WTC11 (cell line): ENCODE measurements at regions not wholly inside any gene's neighbourhood (a gene's known extent, or its start where the extent isn't known, plus 50 kb on each side); places are given as distances from the start of the nearest gene placed in this dataset.

Experiments used
- ATAC-seq: fragments of 200-7000 bp; cut with Tn5 transposase; 2 replicates; pipeline ENCODE4 v1.10.0; 2021; ENCODE audit warnings: mild to moderate bottlenecking, moderate library complexity
- CTCF ChIA-PET: fragments of 300-600 bp; sonication (Branson Sonifier 250); formaldehyde crosslinking; loops from one replicate; lab custom pipeline; 2021; ENCODE audit warnings: antibody characterized with exemption; lab: Charles Lee
- POLR2A ChIA-PET: fragments of 350-600 bp; sonication (Branson Sonifier 250); formaldehyde crosslinking; loops from one replicate; lab custom pipeline; 2021; ENCODE audit warnings: antibody characterized with exemption; lab: Charles Lee
- DNase-seq: peaks from one replicate; pipeline ENCODE4 v3.0.0; 2021; ENCODE audit warnings: low spot score
- H3K27ac Mint-ChIP-seq: 2 replicates; pipeline ENCODE4 v1.8.0; 2021; ENCODE audit warnings: mixed read lengths
- H3K27me3 Mint-ChIP-seq: 2 replicates; pipeline ENCODE4 v1.8.0; 2021; ENCODE audit warnings: low read depth, mild to moderate bottlenecking, moderate library complexity, mixed read lengths
- H3K36me3 Mint-ChIP-seq: 2 replicates; pipeline ENCODE4 v1.8.0; 2021; ENCODE audit warnings: mixed read lengths
- H3K4me1 Mint-ChIP-seq: 2 replicates; pipeline ENCODE4 v1.8.0; 2022; ENCODE audit warnings: mixed read lengths
- H3K4me3 Mint-ChIP-seq: 2 replicates; pipeline ENCODE4 v1.8.0; 2021; ENCODE audit warnings: mild to moderate bottlenecking, moderate library complexity, mixed read lengths
- H3K9me3 Mint-ChIP-seq: 2 replicates; pipeline ENCODE4 v1.8.0; 2021; ENCODE audit warnings: mixed read lengths
- ATF1 ChIP-seq: sonication (generic); formaldehyde crosslinking; IDR thresholded peaks from 2 replicates; pipeline ENCODE4 v1.8.1; 2023; ENCODE audit warnings: mild to moderate bottlenecking, moderate library complexity, missing genetic modification reagents
- CREB1 ChIP-seq: sonication (generic); formaldehyde crosslinking; IDR thresholded peaks from 2 replicates; pipeline ENCODE4 v1.8.0; 2023; ENCODE audit warnings: mild to moderate bottlenecking, missing genetic modification reagents
- FOXJ3 ChIP-seq: sonication (generic); formaldehyde crosslinking; IDR thresholded peaks from 2 replicates; pipeline ENCODE4 v1.9.0; 2021; ENCODE audit warnings: missing genetic modification reagents, mild to moderate bottlenecking, borderline replicate concordance
- FOXK1 ChIP-seq: sonication (generic); formaldehyde crosslinking; IDR thresholded peaks from 2 replicates; pipeline ENCODE4 v1.8.0; 2022; ENCODE audit warnings: mild to moderate bottlenecking, moderate library complexity, missing genetic modification reagents
- FOXP1 ChIP-seq: sonication (generic); formaldehyde crosslinking; IDR thresholded peaks from 2 replicates; pipeline ENCODE4 v1.8.0; 2022; ENCODE audit warnings: missing genetic modification reagents, mild to moderate bottlenecking, moderate library complexity, borderline replicate concordance
- FOXP4 ChIP-seq: sonication (generic); formaldehyde crosslinking; IDR thresholded peaks from 2 replicates; pipeline ENCODE4 v1.8.0; 2022; ENCODE audit warnings: mild to moderate bottlenecking, missing genetic modification reagents
- GTF2I ChIP-seq: fragments of 250-450 bp; sonication (Bioruptor Pico); conservative IDR thresholded peaks from 2 replicates; pipeline ENCODE4 v1.4.0; 2021; ENCODE audit warnings: mild to moderate bottlenecking
- HMGA2 ChIP-seq: fragments of 250-450 bp; sonication (Bioruptor Pico); IDR thresholded peaks from 2 replicates; pipeline ENCODE4 v1.4.0; 2021; ENCODE audit warnings: mild to moderate bottlenecking, moderate library complexity
- KAT7 ChIP-seq: sonication (generic); formaldehyde crosslinking; IDR thresholded peaks from 2 replicates; pipeline ENCODE4 v1.8.1; 2023; ENCODE audit warnings: missing genetic modification reagents, mild to moderate bottlenecking, borderline replicate concordance
- MAX ChIP-seq: sonication (generic); formaldehyde crosslinking; IDR thresholded peaks from 2 replicates; pipeline ENCODE4 v1.8.0; 2022; ENCODE audit warnings: mild to moderate bottlenecking, missing genetic modification reagents
- MXD4 ChIP-seq: fragments of 250-450 bp; sonication (Bioruptor Pico); IDR thresholded peaks from 2 replicates; pipeline ENCODE4 v1.8.0; 2021; ENCODE audit warnings: mild to moderate bottlenecking, moderate library complexity, borderline replicate concordance
- NFYB ChIP-seq: sonication (generic); formaldehyde crosslinking; conservative IDR thresholded peaks from 2 replicates; pipeline ENCODE4 v1.8.0; 2022; ENCODE audit warnings: low read depth, missing genetic modification reagents
- RORB ChIP-seq: fragments of 250-450 bp; sonication (Bioruptor Pico); IDR thresholded peaks from 2 replicates; pipeline ENCODE4 v1.9.0; 2021; ENCODE audit warnings: mild to moderate bottlenecking
- TCF7 ChIP-seq: sonication (generic); formaldehyde crosslinking; IDR thresholded peaks from 2 replicates; pipeline ENCODE4 v1.8.0; 2022; ENCODE audit warnings: mild to moderate bottlenecking, low read depth, missing genetic modification reagents, moderate library complexity
- TEAD1 ChIP-seq: sonication (generic); formaldehyde crosslinking; IDR thresholded peaks from 2 replicates; pipeline ENCODE4 v1.8.0; 2022; ENCODE audit warnings: mild to moderate bottlenecking, missing genetic modification reagents
- TEAD4 ChIP-seq: sonication (generic); formaldehyde crosslinking; IDR thresholded peaks from 2 replicates; pipeline ENCODE4 v1.8.0; 2022; ENCODE audit warnings: mild to moderate bottlenecking, missing genetic modification reagents
- TP53 ChIP-seq: sonication (generic); formaldehyde crosslinking; IDR thresholded peaks from 2 replicates; pipeline ENCODE4 v1.8.1; 2023; ENCODE audit warnings: mild to moderate bottlenecking, missing genetic modification reagents
- ZBTB43 ChIP-seq: sonication (generic); formaldehyde crosslinking; IDR thresholded peaks from 2 replicates; pipeline ENCODE4 v1.8.1; 2023; ENCODE audit warnings: mild to moderate bottlenecking, missing genetic modification reagents
- ZMAT4 ChIP-seq: fragments of 250-450 bp; sonication (Bioruptor Pico); IDR thresholded peaks from 2 replicates; pipeline ENCODE4 v1.9.0; 2021; ENCODE audit warnings: mild to moderate bottlenecking
- ZNF138 ChIP-seq: sonication (generic); formaldehyde crosslinking; conservative IDR thresholded peaks from 2 replicates; pipeline ENCODE4 v1.8.1; 2022; ENCODE audit warnings: mild to moderate bottlenecking, moderate library complexity, missing genetic modification reagents
- ZNF263 ChIP-seq: sonication (generic); formaldehyde crosslinking; IDR thresholded peaks from 2 replicates; pipeline ENCODE4 v1.8.1; 2022; ENCODE audit warnings: low read depth, mild to moderate bottlenecking, moderate library complexity, missing genetic modification reagents
- ZNF396 ChIP-seq: fragments of 250-450 bp; sonication (Bioruptor Pico); IDR thresholded peaks from 2 replicates; pipeline ENCODE4 v1.8.0; 2021; ENCODE audit warnings: mild to moderate bottlenecking, moderate library complexity, borderline replicate concordance
- ZNF671 ChIP-seq: fragments of 250-450 bp; sonication (Bioruptor Pico); IDR thresholded peaks from 2 replicates; pipeline ENCODE4 v1.8.0; 2021; ENCODE audit warnings: mild to moderate bottlenecking
- TF ChIP-seq, protein P1 (sequence below): fragments of 250-450 bp; sonication (Bioruptor Pico); IDR thresholded peaks from 2 replicates; pipeline ENCODE4 v2.1.2; 2022; ENCODE audit warnings: mild to moderate bottlenecking, moderate library complexity
- TF ChIP-seq, protein P2 (sequence below): fragments of 250-450 bp; sonication (Bioruptor Pico); conservative IDR thresholded peaks from 2 replicates; pipeline ENCODE4 v1.9.0; 2021; ENCODE audit warnings: mild to moderate bottlenecking
- TF ChIP-seq, protein P3 (sequence below): sonication (generic); formaldehyde crosslinking; IDR thresholded peaks from 2 replicates; pipeline ENCODE4 v1.8.1; 2023; ENCODE audit warnings: mild to moderate bottlenecking, missing genetic modification reagents, moderate library complexity

DNA sequence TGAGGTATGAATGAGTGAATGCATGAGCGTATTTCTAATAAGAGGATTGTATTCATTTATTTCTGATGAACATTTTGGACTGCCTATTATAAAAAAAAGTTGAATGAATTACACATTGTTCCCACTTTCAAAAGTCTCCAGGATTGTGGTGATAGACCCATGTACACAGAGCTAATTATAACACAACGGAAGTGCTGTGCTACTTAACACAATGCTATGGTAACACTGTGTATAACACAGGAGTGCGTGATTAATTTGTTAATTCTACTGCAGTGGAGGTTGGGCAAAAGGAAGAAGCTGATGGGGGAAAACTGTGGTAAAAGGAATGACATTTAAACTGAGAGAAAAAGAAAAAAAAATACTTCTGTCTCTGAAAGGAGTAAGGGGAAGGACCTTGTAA is 147.8 kb upstream of the MEF2C start (continued):
- TF ChIP-seq, protein P1, sequence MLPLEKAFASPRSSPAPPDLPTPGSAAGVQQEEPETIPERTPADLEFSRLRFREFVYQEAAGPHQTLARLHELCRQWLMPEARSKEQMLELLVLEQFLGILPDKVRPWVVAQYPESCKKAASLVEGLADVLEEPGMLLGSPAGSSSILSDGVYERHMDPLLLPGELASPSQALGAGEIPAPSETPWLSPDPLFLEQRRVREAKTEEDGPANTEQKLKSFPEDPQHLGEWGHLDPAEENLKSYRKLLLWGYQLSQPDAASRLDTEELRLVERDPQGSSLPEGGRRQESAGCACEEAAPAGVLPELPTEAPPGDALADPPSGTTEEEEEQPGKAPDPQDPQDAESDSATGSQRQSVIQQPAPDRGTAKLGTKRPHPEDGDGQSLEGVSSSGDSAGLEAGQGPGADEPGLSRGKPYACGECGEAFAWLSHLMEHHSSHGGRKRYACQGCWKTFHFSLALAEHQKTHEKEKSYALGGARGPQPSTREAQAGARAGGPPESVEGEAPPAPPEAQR (CRISPR knock-in tag) = no peak
- no peak for TF ChIP-seq FOXP4 (CRISPR knock-in tag)
- TF ChIP-seq ZNF263 (CRISPR knock-in tag) = no peak

GRCh38 chr5:89028595-89029285 is 145.8 kb upstream of the MEF2C start:
- ATAC-seq = no peak
- H3K4me1 Mint-ChIP-seq = peaks cover 11% of the 10 kb centered on the region
- no peak overlapping the region for H3K27ac Mint-ChIP-seq
- POLR2A ChIA-PET = no interaction called here
- no peak for DNase-seq
- no peak overlapping the region for H3K4me3 Mint-ChIP-seq
- no peaks in the 10 kb centered on the region for H3K27me3 Mint-ChIP-seq
- H3K36me3 Mint-ChIP-seq = peaks cover 24% of the 10 kb centered on the region
- CTCF ChIA-PET = no interaction called here
- H3K9me3 Mint-ChIP-seq = peaks cover 26% of the 10 kb centered on the region
- TF ChIP-seq ZNF396 (CRISPR knock-in tag) (no peak), FOXP1 (no peak), FOXJ3 (CRISPR knock-in tag) (no peak), TCF7 (no peak), ATF1 (CRISPR knock-in tag) (no peak), MXD4 (CRISPR knock-in tag) (no peak), GTF2I (CRISPR knock-in tag) (no peak), NFYB (no peak), KAT7 (CRISPR knock-in tag) (no peak), HMGA2 (no peak), TP53 (CRISPR knock-in tag) (no peak), CREB1 (CRISPR knock-in tag) (no peak), MAX (CRISPR knock-in tag) (no peak)
- TF ChIP-seq, protein P2, sequence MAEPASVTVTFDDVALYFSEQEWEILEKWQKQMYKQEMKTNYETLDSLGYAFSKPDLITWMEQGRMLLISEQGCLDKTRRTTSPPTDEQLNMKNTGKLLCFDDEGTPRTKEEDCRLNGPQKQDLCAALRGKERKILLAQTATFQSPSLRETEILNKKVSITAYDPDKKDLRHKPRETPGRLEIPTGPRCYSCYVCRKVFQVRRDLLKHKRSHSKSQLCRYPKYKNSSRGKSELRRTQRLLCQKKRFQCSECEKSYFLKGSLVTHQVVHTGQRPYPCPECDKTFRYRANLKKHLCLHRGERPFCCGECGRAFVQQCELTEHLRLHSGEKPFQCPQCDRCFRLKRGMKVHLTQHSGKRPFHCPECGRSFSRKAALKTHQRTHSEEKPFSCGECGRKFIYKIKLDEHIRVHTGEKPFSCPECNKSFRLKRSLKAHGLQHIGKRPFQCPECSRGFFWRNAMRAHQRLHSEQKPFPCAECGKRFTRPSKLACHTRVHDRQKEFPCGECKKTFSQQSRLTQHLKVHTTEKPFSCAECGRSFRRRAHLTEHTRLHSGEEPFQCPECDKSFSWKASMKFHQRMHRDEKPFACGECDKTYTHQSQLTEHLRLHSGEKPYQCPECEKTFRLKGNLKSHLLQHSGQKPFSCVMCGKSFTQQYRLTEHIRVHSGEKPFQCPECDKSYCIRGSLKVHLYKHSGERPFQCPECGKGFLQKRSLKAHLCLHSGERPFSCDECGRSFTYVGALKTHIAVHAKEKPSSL (CRISPR knock-in tag) = no peak

DNA sequence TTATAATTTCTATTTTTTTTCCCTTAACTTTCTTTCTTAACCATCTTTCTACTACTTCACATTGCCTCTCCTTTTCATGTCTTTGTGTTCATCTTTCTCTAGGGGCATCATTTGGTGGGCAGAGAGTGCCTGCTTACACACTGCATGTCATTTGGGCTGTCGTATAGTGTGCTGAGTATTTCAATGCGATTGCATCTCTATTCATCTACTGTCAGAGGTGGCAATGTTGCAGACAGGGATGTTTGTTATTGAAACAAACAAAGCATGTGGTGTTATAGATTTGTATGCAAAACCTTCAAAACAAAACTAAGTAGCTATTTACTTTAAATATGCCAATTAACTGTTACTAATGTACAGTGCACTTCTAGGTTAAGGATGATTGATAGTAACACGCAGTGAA is 141.1 kb upstream of the MEF2C start:
- peaks cover 2% of the 10 kb centered on the region; the same call in 1 of the 2 replicates for H3K4me1 Mint-ChIP-seq
- DNase-seq = no peak
- POLR2A ChIA-PET = no interaction called here
- H3K27me3 Mint-ChIP-seq = no peaks in the 10 kb centered on the region
- H3K4me3 Mint-ChIP-seq = no peak overlapping the region
- peaks cover 26% of the 10 kb centered on the region for H3K9me3 Mint-ChIP-seq
- TF ChIP-seq ZMAT4 (CRISPR knock-in tag) = no peak
- no peak for TF ChIP-seq FOXK1 (CRISPR knock-in tag)
- TF ChIP-seq, protein P3, sequence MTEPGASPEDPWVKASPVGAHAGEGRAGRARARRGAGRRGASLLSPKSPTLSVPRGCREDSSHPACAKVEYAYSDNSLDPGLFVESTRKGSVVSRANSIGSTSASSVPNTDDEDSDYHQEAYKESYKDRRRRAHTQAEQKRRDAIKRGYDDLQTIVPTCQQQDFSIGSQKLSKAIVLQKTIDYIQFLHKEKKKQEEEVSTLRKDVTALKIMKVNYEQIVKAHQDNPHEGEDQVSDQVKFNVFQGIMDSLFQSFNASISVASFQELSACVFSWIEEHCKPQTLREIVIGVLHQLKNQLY (CRISPR knock-in tag) = no peak
- no peak for TF ChIP-seq RORB (CRISPR knock-in tag)
- no peak for TF ChIP-seq ZBTB43
- TF ChIP-seq MXD4 (CRISPR knock-in tag) = no peak
- TF ChIP-seq ZNF671 (CRISPR knock-in tag) = no peak
- no peak for TF ChIP-seq TEAD1 (CRISPR knock-in tag)
- TF ChIP-seq ZNF138 = no peak
- TF ChIP-seq TEAD4 (CRISPR knock-in tag) = no peak
- no peak for TF ChIP-seq TP53 (CRISPR knock-in tag)
- no peak for ATAC-seq
- H3K27ac Mint-ChIP-seq = no peak overlapping the region
- CTCF ChIA-PET = no interaction called here
- peaks cover 24% of the 10 kb centered on the region for H3K36me3 Mint-ChIP-seq
